CD4-positive, alpha-beta T cell treated with Interferon gamma for 1 hour (primary cell): ENCODE measurements at regions not wholly inside any gene's neighbourhood (a gene's known extent, or its start where the extent isn't known, plus 50 kb on each side); places are given as distances from the start of the nearest gene placed in this dataset.
"Not testable (repeated sequence)": the region's sequence is repeated elsewhere in the genome, so short reads cannot be mapped to it uniquely, and the experiment has no call there.

ENCODE experiments used
- DNase-seq: peaks from one replicate; pipeline ENCODE4 v3.0.0-alpha.2; 2020

GRCh38 chr14:22131749-22132476 lies 457.1 kb downstream of the DAD1 start:
- DNase-seq = no peak

- no peak for DNase-seq
Observed at GRCh38 chr14:22124073-22124613, 450.5 kb upstream of the OR4E1 start.

- no peak for DNase-seq
Observed at GRCh38 chr14:22122829-22123560, 449.4 kb upstream of the OR4E1 start.

- no peak for DNase-seq
Observed at GRCh38 chr14:22122227-22122818, 448.7 kb upstream of the OR4E1 start.

- DNase-seq = no peak
Observed at GRCh38 chr14:22118899-22119477, 445.4 kb upstream of the OR4E1 start.

- DNase-seq = no peak
Observed at GRCh38 chr14:22113401-22113800, 439.8 kb upstream of the OR4E1 start.

GRCh38 chr14:22112004-22112403 lies 438.4 kb upstream of the OR4E1 start:
- DNase-seq = no peak

GRCh38 chr14:22107753-22108152 lies 434.1 kb upstream of the OR4E1 start:
- DNase-seq = no peak

- DNase-seq = no peak
Observed at GRCh38 chr14:22106700-22107697, 433.4 kb upstream of the OR4E1 start.

- DNase-seq = no peak
Observed at GRCh38 chr14:22105624-22106006, 432.0 kb upstream of the OR4E1 start.

- DNase-seq = no peak
Observed at GRCh38 chr14:22105006-22105623, 431.5 kb upstream of the OR4E1 start.

- not testable (repeated sequence) for DNase-seq
Observed at GRCh38 chr14:22100764-22101120, 427.1 kb upstream of the OR4E1 start.

- peak; percentile 49 for DNase-seq
Observed at GRCh38 chr14:22099942-22100763, 426.5 kb upstream of the OR4E1 start.

- no peak for DNase-seq
Observed at GRCh38 chr14:22098435-22098834, 424.8 kb upstream of the OR4E1 start.

- DNase-seq = no peak
Observed at GRCh38 chr14:22097586-22098292, 424.1 kb upstream of the OR4E1 start.

- DNase-seq = no peak
Observed at GRCh38 chr14:22097072-22097471, 423.5 kb upstream of the OR4E1 start.

GRCh38 chr14:22096514-22096895 lies 422.9 kb upstream of the OR4E1 start:
- DNase-seq = peak; percentile 3

- no peak for DNase-seq
Observed at GRCh38 chr14:22095860-22096513, 422.4 kb upstream of the OR4E1 start.

- DNase-seq = no peak
Observed at GRCh38 chr14:22089940-22090339, 416.3 kb upstream of the OR4E1 start.
